ENCODE measurements at regions not wholly inside any gene's neighbourhood (a gene's known extent, or its start where the extent isn't known, plus 50 kb on each side); places are given as distances from the start of the nearest gene placed in this dataset.
"Not testable (repeated sequence)": the region's sequence is repeated elsewhere in the genome, so short reads cannot be mapped to it uniquely, and the experiment has no call there.

GRCh38 chr10:83995738-83996331, 143.5 kb upstream of the GHITM start:
- no peak for DNase-seq

GRCh38 chr10:84004221-84004620, 135.1 kb upstream of the GHITM start:
- no peak for DNase-seq

- no peak for DNase-seq
These were observed 133.9 kb upstream of the GHITM start for GRCh38 chr10:84005403-84005802.

GRCh38 chr10:84007482-84007881, 131.8 kb upstream of the GHITM start:
- no peak for DNase-seq

- DNase-seq = no peak
These were observed 130.4 kb upstream of the GHITM start for GRCh38 chr10:84008878-84009277.

GRCh38 chr10:84012431-84012830, 126.9 kb upstream of the GHITM start:
- no peak for DNase-seq

- no peak for DNase-seq
These were observed 126.4 kb upstream of the GHITM start for GRCh38 chr10:84012831-84013458.

GRCh38 chr10:84015877-84016595, 123.3 kb upstream of the GHITM start:
- no peak for DNase-seq

- DNase-seq = no peak
These were observed 120.5 kb upstream of the GHITM start for GRCh38 chr10:84018826-84019225.

- not testable (repeated sequence) for DNase-seq
These were observed 119.4 kb upstream of the GHITM start for GRCh38 chr10:84019854-84020458.

GRCh38 chr10:84026821-84027257, 112.5 kb upstream of the GHITM start:
- DNase-seq = peak; percentile 56

GRCh38 chr10:84029840-84030239, 109.5 kb upstream of the GHITM start:
- DNase-seq = no peak

GRCh38 chr10:84038035-84038434, 101.3 kb upstream of the GHITM start:
- DNase-seq = no peak

GRCh38 chr10:84039957-84040356, 99.4 kb upstream of the GHITM start:
- DNase-seq = no peak

GRCh38 chr10:84047258-84048010, 91.9 kb upstream of the GHITM start:
- no peak for DNase-seq

GRCh38 chr10:84049645-84050011, 89.7 kb upstream of the GHITM start:
- DNase-seq = no peak

GRCh38 chr10:84053626-84054025, 85.7 kb upstream of the GHITM start:
- no peak for DNase-seq

GRCh38 chr10:84054743-84055142, 84.6 kb upstream of the GHITM start:
- no peak for DNase-seq

GRCh38 chr10:84059526-84059925, 79.8 kb upstream of the GHITM start:
- no peak for DNase-seq

- no peak for DNase-seq
These were observed 75.9 kb upstream of the GHITM start for GRCh38 chr10:84063440-84063839.

GRCh38 chr10:84065804-84066601, 73.3 kb upstream of the GHITM start:
- DNase-seq = no peak

GRCh38 chr10:84074521-84074920, 64.8 kb upstream of the GHITM start:
- DNase-seq = no peak

All from islet precursor cell (in vitro differentiated cells).